SU-DHL-6 (cell line): ENCODE measurements at regions not wholly inside any gene's neighbourhood (a gene's known extent, or its start where the extent isn't known, plus 50 kb on each side); places are given as distances from the start of the nearest gene placed in this dataset.

Experiments used
- CTCF ChIP-seq: fragments of 200-600 bp; sonication (generic); IDR thresholded peaks from one replicate; pipeline ENCODE4 v1.5.1; 2017; ENCODE audit warnings: antibody characterized with exemption, mild to moderate bottlenecking, low read length, moderate library complexity; ENCODE audit not compliant: insufficient read depth, poor library complexity, severe bottlenecking
- EZH2phosphoT487 ChIP-seq: fragments of 200-600 bp; sonication (generic), shearing (Covaris generic); conservative IDR thresholded peaks from 2 replicates; pipeline ENCODE4 v1.6.1; 2018; ENCODE audit warnings: mild to moderate bottlenecking, antibody characterized with exemption, low read length, moderate library complexity, mixed read lengths

- no peak for TF ChIP-seq CTCF
- no peak for TF ChIP-seq EZH2phosphoT487
Measured at GRCh38 chr5:15255576-15255975, 244.4 kb upstream of the FBXL7 start.
